Sigmoid colon (tissue), 4 donors: ENCODE measurements at regions not wholly inside any gene's neighbourhood (a gene's known extent, or its start where the extent isn't known, plus 50 kb on each side); places are given as distances from the start of the nearest gene placed in this dataset.

Source experiments
- POLR2A ChIP-seq, 2 donors: fragments of 450-650 bp; IDR thresholded peaks; one replicate each; pipeline ENCODE4 v1.6.1; 2016; ENCODE audit warnings: antibody characterized with exemption in 2 of 2, mild to moderate bottlenecking in 2 of 2, moderate library complexity in 2 of 2
- POLR2AphosphoS5 ChIP-seq, 4 donors: sonication (generic); formaldehyde crosslinking; IDR thresholded peaks; one replicate each; pipeline ENCODE4 v1.6.1; 2017; ENCODE audit warnings: antibody characterized with exemption in 4 of 4
- TF ChIP-seq, protein P1 (sequence below), 4 experiments: fragments of 450-650 bp in 3 of 4; fragments of 200-600 bp in 1 of 4; IDR thresholded peaks; one replicate each; pipeline ENCODE4 v1.5.1; 2016 to 2019; ENCODE audit warnings: antibody characterized with exemption in 4 of 4, mild to moderate bottlenecking in 3 of 4, moderate library complexity in 2 of 4

DNA sequence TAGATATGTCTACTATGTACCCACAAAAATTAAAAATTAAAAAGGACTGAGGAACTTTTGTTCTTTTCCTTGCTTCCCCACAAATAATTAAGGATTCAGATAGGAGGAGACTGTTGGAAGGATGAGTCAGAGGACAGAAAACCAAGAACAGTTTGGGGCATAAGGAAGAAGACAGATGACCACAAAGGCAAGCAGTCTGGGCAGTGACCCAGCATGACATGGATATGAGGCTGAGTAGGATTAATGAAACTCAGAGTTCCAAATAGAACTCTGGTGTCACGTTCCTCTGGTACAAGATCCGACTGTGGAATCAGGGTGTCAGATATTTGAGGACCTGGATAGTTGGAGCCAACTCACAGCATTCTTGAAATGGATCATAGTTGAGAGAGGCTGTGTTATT is 89.3 kb upstream of the SLC38A4 start:
- TF ChIP-seq POLR2AphosphoS5 (IDR thresholded peaks at IDR 0.05) (peak in 2 of 4 donors; percentile 21 to 27), POLR2A (IDR thresholded peaks at IDR 0.05) (no peak)
- TF ChIP-seq, protein P1, sequence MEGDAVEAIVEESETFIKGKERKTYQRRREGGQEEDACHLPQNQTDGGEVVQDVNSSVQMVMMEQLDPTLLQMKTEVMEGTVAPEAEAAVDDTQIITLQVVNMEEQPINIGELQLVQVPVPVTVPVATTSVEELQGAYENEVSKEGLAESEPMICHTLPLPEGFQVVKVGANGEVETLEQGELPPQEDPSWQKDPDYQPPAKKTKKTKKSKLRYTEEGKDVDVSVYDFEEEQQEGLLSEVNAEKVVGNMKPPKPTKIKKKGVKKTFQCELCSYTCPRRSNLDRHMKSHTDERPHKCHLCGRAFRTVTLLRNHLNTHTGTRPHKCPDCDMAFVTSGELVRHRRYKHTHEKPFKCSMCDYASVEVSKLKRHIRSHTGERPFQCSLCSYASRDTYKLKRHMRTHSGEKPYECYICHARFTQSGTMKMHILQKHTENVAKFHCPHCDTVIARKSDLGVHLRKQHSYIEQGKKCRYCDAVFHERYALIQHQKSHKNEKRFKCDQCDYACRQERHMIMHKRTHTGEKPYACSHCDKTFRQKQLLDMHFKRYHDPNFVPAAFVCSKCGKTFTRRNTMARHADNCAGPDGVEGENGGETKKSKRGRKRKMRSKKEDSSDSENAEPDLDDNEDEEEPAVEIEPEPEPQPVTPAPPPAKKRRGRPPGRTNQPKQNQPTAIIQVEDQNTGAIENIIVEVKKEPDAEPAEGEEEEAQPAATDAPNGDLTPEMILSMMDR (IDR thresholded peaks at IDR 0.05) = no peak
